ENCODE measurements at regions not wholly inside any gene's neighbourhood (a gene's known extent, or its start where the extent isn't known, plus 50 kb on each side); places are given as distances from the start of the nearest gene placed in this dataset.

DNA sequence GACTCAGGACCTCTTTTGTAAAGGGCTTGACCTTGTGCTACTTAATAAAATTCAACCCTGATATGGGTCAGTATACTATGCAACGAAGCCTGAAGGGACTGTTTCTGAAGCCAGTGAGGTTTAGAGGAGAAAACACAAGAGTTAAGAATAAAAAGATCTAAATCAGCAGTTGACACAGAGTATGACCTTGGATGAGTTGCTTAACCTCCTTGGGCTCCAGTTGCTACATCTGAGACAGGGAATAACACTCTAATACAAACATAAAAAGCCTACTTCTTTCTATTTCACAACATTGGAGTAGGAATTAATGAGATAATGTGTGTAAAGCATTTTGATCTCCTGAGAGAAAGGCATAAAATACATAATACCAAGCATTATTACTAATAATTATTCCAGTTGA, 882.4 kb upstream of the ADGRL2 start:
- TF ChIP-seq, protein P1, sequence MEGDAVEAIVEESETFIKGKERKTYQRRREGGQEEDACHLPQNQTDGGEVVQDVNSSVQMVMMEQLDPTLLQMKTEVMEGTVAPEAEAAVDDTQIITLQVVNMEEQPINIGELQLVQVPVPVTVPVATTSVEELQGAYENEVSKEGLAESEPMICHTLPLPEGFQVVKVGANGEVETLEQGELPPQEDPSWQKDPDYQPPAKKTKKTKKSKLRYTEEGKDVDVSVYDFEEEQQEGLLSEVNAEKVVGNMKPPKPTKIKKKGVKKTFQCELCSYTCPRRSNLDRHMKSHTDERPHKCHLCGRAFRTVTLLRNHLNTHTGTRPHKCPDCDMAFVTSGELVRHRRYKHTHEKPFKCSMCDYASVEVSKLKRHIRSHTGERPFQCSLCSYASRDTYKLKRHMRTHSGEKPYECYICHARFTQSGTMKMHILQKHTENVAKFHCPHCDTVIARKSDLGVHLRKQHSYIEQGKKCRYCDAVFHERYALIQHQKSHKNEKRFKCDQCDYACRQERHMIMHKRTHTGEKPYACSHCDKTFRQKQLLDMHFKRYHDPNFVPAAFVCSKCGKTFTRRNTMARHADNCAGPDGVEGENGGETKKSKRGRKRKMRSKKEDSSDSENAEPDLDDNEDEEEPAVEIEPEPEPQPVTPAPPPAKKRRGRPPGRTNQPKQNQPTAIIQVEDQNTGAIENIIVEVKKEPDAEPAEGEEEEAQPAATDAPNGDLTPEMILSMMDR (IDR thresholded peaks at IDR 0.05; ENCODE audit: insufficient read depth, low read length): no peak
- TF ChIP-seq POLR2AphosphoS5 (IDR thresholded peaks at IDR 0.05; ENCODE audit: low read depth): no peak
- no peak for TF ChIP-seq SPI1 (IDR thresholded peaks at IDR 0.05; ENCODE audit: borderline replicate concordance, low read depth)
